NT2/D1 (cell line): ENCODE measurements at regions not wholly inside any gene's neighbourhood (a gene's known extent, or its start where the extent isn't known, plus 50 kb on each side); places are given as distances from the start of the nearest gene placed in this dataset.

Experiments used
- SUZ12 ChIP-seq: IDR thresholded peaks from 2 replicates; pipeline ENCODE4 v1.6.1; 2011; ENCODE audit not compliant: insufficient read length, insufficient read depth; ENCODE audit errors: extremely low read depth
- YY1 ChIP-seq: IDR thresholded peaks from 2 replicates; pipeline ENCODE4 v1.6.1; 2011; ENCODE audit not compliant: insufficient read length, insufficient read depth
- ZNF274 ChIP-seq: IDR thresholded peaks from 2 replicates; pipeline ENCODE4 v1.6.1; 2011; ENCODE audit warnings: mild to moderate bottlenecking, low read depth, low read length

GRCh38 chr13:84651705-84652104, 769.4 kb upstream of the SLITRK1 start:
- TF ChIP-seq YY1, result no peak
- TF ChIP-seq ZNF274, result no peak
- TF ChIP-seq SUZ12, result no peak
